NB4 (cell line): ENCODE measurements at regions not wholly inside any gene's neighbourhood (a gene's known extent, or its start where the extent isn't known, plus 50 kb on each side); places are given as distances from the start of the nearest gene placed in this dataset.
A peak's percentile ranks its signal among the peaks of the same experiment; 100 is the strongest.

Experiments used
- DNase-seq: peaks from one replicate; pipeline ENCODE4 v3.0.0; 2010; ENCODE audit warnings: low read depth
- H3K4me3 ChIP-seq: one replicate; pipeline ENCODE4 v1.5.1; 2011; ENCODE audit warnings: mild to moderate bottlenecking, low read depth, low read length, moderate library complexity
- CTCF ChIP-seq: IDR thresholded peaks from one replicate; pipeline ENCODE4 v1.5.1; 2012; ENCODE audit warnings: low read depth, low read length
- MAX ChIP-seq: IDR thresholded peaks from 2 replicates; pipeline ENCODE4 v1.6.1; 2011; ENCODE audit warnings: low read depth, low read length
- MYC ChIP-seq: IDR thresholded peaks from 2 replicates; pipeline ENCODE4 v1.6.1; 2011; ENCODE audit warnings: low read depth, low read length
- POLR2A ChIP-seq: IDR thresholded peaks from 2 replicates; pipeline ENCODE4 v1.6.1; 2011; ENCODE audit warnings: mild to moderate bottlenecking; ENCODE audit not compliant: insufficient read length; ENCODE audit errors: extremely low read depth

GRCh38 chr7:21023841-21024484, 237.3 kb upstream of the SP8 start:
- no peak for DNase-seq
- TF ChIP-seq MAX (no peak), MYC (no peak), CTCF (no peak), POLR2A (no peak)
- H3K4me3 ChIP-seq, result no peak overlapping the region

- no peak overlapping the region for H3K4me3 ChIP-seq
- no peak for DNase-seq
- TF ChIP-seq CTCF, result no peak
- TF ChIP-seq POLR2A, result no peak
- TF ChIP-seq MAX, result no peak
- TF ChIP-seq MYC, result no peak
Measured at GRCh38 chr7:21024485-21024867, 237.8 kb upstream of the SP8 start.

- no peak overlapping the region for H3K4me3 ChIP-seq
- DNase-seq, result peak; percentile 64
- TF ChIP-seq POLR2A, result no peak
- TF ChIP-seq CTCF, result no peak
- no peak for TF ChIP-seq MYC
- no peak for TF ChIP-seq MAX
Measured at GRCh38 chr7:21028186-21028585, 241.5 kb upstream of the SP8 start.

- no peak overlapping the region for H3K4me3 ChIP-seq
- DNase-seq, result no peak
- TF ChIP-seq POLR2A (no peak), MAX (no peak), CTCF (no peak), MYC (no peak)
Measured at GRCh38 chr7:21028599-21028998, 241.9 kb upstream of the SP8 start.

- no peak for DNase-seq
- TF ChIP-seq MYC (no peak), POLR2A (no peak), CTCF (no peak), MAX (no peak)
- no peak overlapping the region for H3K4me3 ChIP-seq
Measured at GRCh38 chr7:21029006-21029405, 242.3 kb upstream of the SP8 start.
